K562 (cell line): ENCODE measurements at regions not wholly inside any gene's neighbourhood (a gene's known extent, or its start where the extent isn't known, plus 50 kb on each side); places are given as distances from the start of the nearest gene placed in this dataset.

Experiments
- ARNT ChIP-seq, 2 experiments: fragments of 450-650 bp; IDR thresholded peaks; 2 replicates each; pipeline ENCODE4 v1.6.1; 2016; ENCODE audit warnings: mild to moderate bottlenecking in 1 of 2
- CCAR2 ChIP-seq: fragments of 200-400 bp; formaldehyde crosslinking; IDR thresholded peaks from 2 replicates; pipeline ENCODE4 v1.6.1; 2017; ENCODE audit warnings: mild to moderate bottlenecking, low read depth, low read length
- CEBPG ChIP-seq, 3 experiments: fragments of 200-800 bp in 1 of 3; sonication (Bioruptor generic) in 1 of 3; sonication (generic) in 1 of 3; formaldehyde crosslinking in 1 of 3; IDR thresholded peaks in 2 of 3; conservative IDR thresholded peaks in 1 of 3; 2 replicates each; pipeline versions ENCODE4 v1.6.1 to v1.8.0; 2016 to 2022; ENCODE audit warnings: missing compliant biosample characterization in 2 of 3, missing genetic modification characterization in 2 of 3, mild to moderate bottlenecking in 1 of 3, missing genetic modification reagents in 1 of 3
- ETV1 ChIP-seq: fragments of 450-650 bp; conservative IDR thresholded peaks from 2 replicates; pipeline ENCODE4 v1.6.1; 2016; ENCODE audit warnings: missing genetic modification characterization, control low read depth, low read depth, missing compliant biosample characterization
- GATA2 ChIP-seq: sonication (generic); formaldehyde crosslinking; IDR thresholded peaks from 2 replicates; pipeline ENCODE4 v1.4.0; 2020; ENCODE audit warnings: mild to moderate bottlenecking, missing genetic modification reagents
- MAFG ChIP-seq: fragments of 450-650 bp; conservative IDR thresholded peaks from 2 replicates; pipeline ENCODE4 v1.6.1; 2016; ENCODE audit warnings: missing genetic modification characterization, missing compliant biosample characterization
- MXI1 ChIP-seq: IDR thresholded peaks from 2 replicates; pipeline ENCODE4 v1.6.1; 2011; ENCODE audit warnings: low read depth, mild to moderate bottlenecking, improper control_type of control experiment, low read length
- POLR2A ChIP-seq: fragments of 450-650 bp; conservative IDR thresholded peaks from 2 replicates; pipeline ENCODE4 v1.6.1; 2016
- RCOR1 ChIP-seq, 2 experiments: IDR thresholded peaks; 2 replicates each; pipeline ENCODE4 v1.6.1; 2012; ENCODE audit warnings: low read depth in 2 of 2, low read length in 2 of 2, borderline replicate concordance in 1 of 2, improper control_type of control experiment in 1 of 2
- SETDB1 ChIP-seq: IDR thresholded peaks from one replicate; pipeline ENCODE4 v1.6.1; 2012; ENCODE audit warnings: low read length, control low read depth, inconsistent platforms
- SMAD3 ChIP-seq: fragments of 450-650 bp; formaldehyde crosslinking; conservative IDR thresholded peaks from 2 replicates; pipeline ENCODE4 v1.4.0; 2020; ENCODE audit warnings: mild to moderate bottlenecking
- TAL1 ChIP-seq: fragments of 450-650 bp; IDR thresholded peaks from 2 replicates; pipeline ENCODE4 v1.6.1; 2016; ENCODE audit warnings: mild to moderate bottlenecking
- TCF15 ChIP-seq: fragments of 250-450 bp; sonication (Bioruptor Pico); IDR thresholded peaks from 2 replicates; pipeline ENCODE4 v1.8.0; 2022; ENCODE audit warnings: moderate library complexity, mild to moderate bottlenecking, inconsistent platforms
- VEZF1 ChIP-seq: fragments of 200-800 bp; sonication (Bioruptor generic); IDR thresholded peaks from 2 replicates; pipeline ENCODE4 v1.6.1; 2017; ENCODE audit warnings: missing genetic modification characterization, missing compliant biosample characterization
- ZBTB40 ChIP-seq, 2 experiments: fragments of 450-650 bp in 1 of 2; sonication (generic) in 1 of 2; formaldehyde crosslinking in 1 of 2; IDR thresholded peaks; 2 replicates each; pipeline versions ENCODE4 v1.7.1 to v1.9.0; 2016 to 2022; ENCODE audit warnings: inconsistent platforms in 1 of 2, mild to moderate bottlenecking in 1 of 2, missing genetic modification reagents in 1 of 2
- ZC3H11A ChIP-seq: IDR thresholded peaks from 2 replicates; pipeline ENCODE4 v1.6.1; 2012; ENCODE audit warnings: low read depth, low read length, improper control_type of control experiment
- ZNF146 ChIP-seq: IDR thresholded peaks from one replicate; pipeline ENCODE4 v1.6.1; 2018; ENCODE audit warnings: missing compliant biosample characterization; ENCODE audit not compliant: unreplicated experiment
- ZNF239 ChIP-seq: fragments of 250-450 bp; sonication (Bioruptor Pico); IDR thresholded peaks from 2 replicates; pipeline ENCODE4 v1.4.0; 2020; ENCODE audit warnings: mild to moderate bottlenecking

GRCh38 chr6:27753668-27754407, 158.4 kb downstream of the OR2B2 start (continued):
- TF ChIP-seq TCF15 (CRISPR knock-in tag) (no peak), GATA2 (CRISPR knock-in tag) (peak; percentile 52; the same call in 1 of the 2 replicates), RCOR1 (IDR thresholded peaks at IDR 0.05; ENCODE audit: borderline replicate concordance in 1 of 2, low read depth in 2 of 2, low read length in 2 of 2) (peak in 1 of 2 experiments; percentile 77; a peak in 2 of 4 replicates), CEBPG (CRISPR knock-in tag; IDR thresholded peaks at IDR 0.05) (no peak), CEBPG (tag; conservative IDR thresholded peaks at IDR 0.05 in 1 of 2, IDR thresholded peaks at IDR 0.05 in 1 of 2) (no peak), SETDB1 (no peak), ZNF146 (CRISPR knock-in tag) (no peak), MAFG (tag) (no peak), ZC3H11A (no peak), ZBTB40 (IDR thresholded peaks at IDR 0.05) (peak; percentile 84), ZBTB40 (CRISPR knock-in tag; IDR thresholded peaks at IDR 0.05) (no peak), ARNT (IDR thresholded peaks at IDR 0.05) (no peak; a peak in 1 of 4 replicates), CCAR2 (no peak), VEZF1 (CRISPR knock-in tag) (peak; percentile 59), ZNF239 (CRISPR knock-in tag) (no peak), TAL1 (no peak), SMAD3 (no peak), MXI1 (peak; percentile 22; the same call in 1 of the 2 replicates), ETV1 (tag) (peak; percentile 38; the same call in 1 of the 2 replicates), POLR2A (peak; percentile 67)
